Fibroblast of peridontal ligament (primary cell): ENCODE measurements at regions not wholly inside any gene's neighbourhood (a gene's known extent, or its start where the extent isn't known, plus 50 kb on each side); places are given as distances from the start of the nearest gene placed in this dataset.
A peak's percentile ranks its signal among the peaks of the same experiment; 100 is the strongest.

Experiments
- DNase-seq: peaks from one replicate; pipeline ENCODE4 v3.0.0-alpha.2; 2010; ENCODE audit errors: extremely low read depth

GRCh38 chr9:4921449-4921848 is 63.6 kb upstream of the JAK2 start:
- DNase-seq: no peak

GRCh38 chr9:4922101-4922500 is 63.0 kb upstream of the JAK2 start:
- DNase-seq: no peak

GRCh38 chr9:4922730-4923129 is 62.3 kb upstream of the JAK2 start:
- no peak for DNase-seq

- DNase-seq: no peak
Measured at GRCh38 chr9:4923141-4923540, 61.9 kb upstream of the JAK2 start.

- peak; percentile 62 for DNase-seq
Measured at GRCh38 chr9:4923580-4924544, 61.2 kb upstream of the JAK2 start.

GRCh38 chr9:4926239-4926638 is 58.8 kb upstream of the JAK2 start:
- DNase-seq: no peak

- peak; percentile 26 for DNase-seq
Measured at GRCh38 chr9:4927043-4927471, 58.0 kb upstream of the JAK2 start.

- peak; percentile 66 for DNase-seq
Measured at GRCh38 chr9:4927701-4928100, 57.4 kb upstream of the JAK2 start.

- no peak for DNase-seq
Measured at GRCh38 chr9:4929917-4930316, 55.2 kb upstream of the JAK2 start.

GRCh38 chr9:4932681-4933080 is 52.4 kb upstream of the JAK2 start:
- DNase-seq: no peak

GRCh38 chr9:4933177-4933576 is 51.9 kb upstream of the JAK2 start:
- peak; percentile 63 for DNase-seq

GRCh38 chr9:4933861-4934260 is 51.2 kb upstream of the JAK2 start:
- DNase-seq: no peak

- DNase-seq: no peak
Measured at GRCh38 chr9:4935001-4935672, 49.9 kb upstream of the JAK2 start.
